Natural killer cell (primary cell): ENCODE measurements at regions not wholly inside any gene's neighbourhood (a gene's known extent, or its start where the extent isn't known, plus 50 kb on each side); places are given as distances from the start of the nearest gene placed in this dataset.

Experiments
- ATAC-seq, 3 donors: fragments of 150-1000 bp in 2 of 3; fragments of 200-7000 bp in 1 of 3; cut with Tn5 transposase; 1 replicate in 1 of 3; 2 replicates in 2 of 3; pipeline ENCODE4 v1.10.0; 2021; ENCODE audit warnings: mild to moderate bottlenecking in 2 of 3, moderate library complexity in 2 of 3
- DNase-seq, 2 donors: peaks; one replicate each; pipeline versions ENCODE4 v3.0.0 to v3.0.0-alpha.2; 2013 to 2021; ENCODE audit warnings: mixed read lengths in 1 of 2
- H3K27ac ChIP-seq: one replicate; pipeline ENCODE4 v1.5.1; 2013; ENCODE audit warnings: mild to moderate bottlenecking, low read length
- H3K27me3 ChIP-seq: one replicate; pipeline ENCODE4 v1.6.1; 2013; ENCODE audit warnings: low read length; ENCODE audit not compliant: control insufficient read depth, insufficient read depth
- H3K36me3 ChIP-seq: one replicate; pipeline ENCODE4 v1.6.1; 2013; ENCODE audit warnings: low read length; ENCODE audit not compliant: control insufficient read depth, insufficient read depth
- H3K4me1 ChIP-seq: one replicate; pipeline ENCODE4 v1.6.1; 2013; ENCODE audit warnings: low read length; ENCODE audit not compliant: control insufficient read depth, insufficient read depth
- H3K4me3 ChIP-seq: one replicate; pipeline ENCODE4 v1.5.1; 2013; ENCODE audit warnings: low read length
- H3K9me3 ChIP-seq: one replicate; pipeline ENCODE4 v1.6.1; 2013; ENCODE audit warnings: low read length; ENCODE audit not compliant: control insufficient read depth, insufficient read depth
- H3K27ac Mint-ChIP-seq, 2 donors: one replicate each; pipeline ENCODE4 v1.8.0; 2022; ENCODE audit warnings: mild to moderate bottlenecking in 2 of 2, mixed read lengths in 2 of 2, moderate library complexity in 1 of 2
- H3K27me3 Mint-ChIP-seq, 2 donors: one replicate each; pipeline ENCODE4 v1.8.0; 2022; ENCODE audit warnings: low read depth in 2 of 2, mixed read lengths in 2 of 2
- H3K36me3 Mint-ChIP-seq: one replicate; pipeline ENCODE4 v1.8.0; 2022; ENCODE audit warnings: mixed read lengths
- H3K4me1 Mint-ChIP-seq, 2 donors: one replicate each; pipeline ENCODE4 v1.8.0; 2022; ENCODE audit warnings: mixed read lengths in 2 of 2
- H3K4me3 Mint-ChIP-seq: one replicate; pipeline ENCODE4 v1.8.0; 2022; ENCODE audit warnings: mild to moderate bottlenecking, moderate library complexity, mixed read lengths
- H3K9me3 Mint-ChIP-seq, 2 donors: one replicate each; pipeline ENCODE4 v1.8.0; 2022; ENCODE audit warnings: mixed read lengths in 2 of 2
- CTCF ChIP-seq: fragments of 200-600 bp; IDR thresholded peaks from one replicate; pipeline ENCODE4 v1.8.0; 2022; ENCODE audit warnings: antibody characterized with exemption
- WGBS: methylation state at CpG from one replicate; pipeline ENCODE4 v1.1.7; 2013; ENCODE audit warnings: missing lambda C conversion rate; ENCODE audit not compliant: insufficient coverage; 5-methylcytosine and 5-hydroxymethylcytosine counted together
- intact Hi-C: fragments of 100-400 bp; cut with micrococcal nuclease; formaldehyde crosslinking; loops from one replicate; pipeline ENCODE4 v1.14.2; 2022

GRCh38 chr17:79413611-79414010 is 197.2 kb downstream of the RBFOX3 start:
- ATAC-seq (no peak), DNase-seq (no peak)
- no peaks in the 10 kb centered on the region for H3K27me3 Mint-ChIP-seq
- whole genome bisulfite sequencing: 72% methylated on average over 11 of the region's 11 CpGs
- H3K27ac Mint-ChIP-seq: no peak overlapping the region
- no peaks in the 10 kb centered on the region for H3K9me3 Mint-ChIP-seq
- H3K36me3 Mint-ChIP-seq: no peaks in the 10 kb centered on the region
- H3K4me3 Mint-ChIP-seq: no peak overlapping the region
- Histone ChIP-seq H3K27ac (no peak overlapping the region), H3K4me3 (no peak overlapping the region), H3K9me3 (no peaks in the 10 kb centered on the region), H3K36me3 (no peaks in the 10 kb centered on the region), H3K27me3 (no peaks in the 10 kb centered on the region), H3K4me1 (no peaks in the 10 kb centered on the region)
- H3K4me1 Mint-ChIP-seq: no peaks in the 10 kb centered on the region
- intact Hi-C loops: no loop called here
- TF ChIP-seq CTCF: no peak

GRCh38 chr17:79412886-79413390 is 197.9 kb downstream of the RBFOX3 start:
- H3K4me3 Mint-ChIP-seq: no peak overlapping the region
- WGBS: 79% methylated on average over 3 of the region's 3 CpGs
- intact Hi-C loops: no loop called here
- H3K9me3 ChIP-seq: no peaks in the 10 kb centered on the region
- no peaks in the 10 kb centered on the region for H3K36me3 ChIP-seq
- H3K4me1 Mint-ChIP-seq: no peaks in the 10 kb centered on the region
- TF ChIP-seq CTCF: no peak
- no peak overlapping the region for H3K27ac Mint-ChIP-seq
- no peak overlapping the region for H3K27ac ChIP-seq
- no peak overlapping the region for H3K4me3 ChIP-seq
- no peaks in the 10 kb centered on the region for H3K9me3 Mint-ChIP-seq
- H3K27me3 Mint-ChIP-seq: peaks cover 3% of the 10 kb centered on the region in 2 donors
- H3K36me3 Mint-ChIP-seq: no peaks in the 10 kb centered on the region
- H3K4me1 ChIP-seq: no peaks in the 10 kb centered on the region
- no peaks in the 10 kb centered on the region for H3K27me3 ChIP-seq
- no peak for DNase-seq
- ATAC-seq: no peak

- no peaks in the 10 kb centered on the region for H3K27me3 ChIP-seq
- no peaks in the 10 kb centered on the region for H3K4me1 ChIP-seq
- Mint-ChIP-seq H3K4me3 (no peak overlapping the region), H3K9me3 (no peaks in the 10 kb centered on the region), H3K4me1 (no peaks in the 10 kb centered on the region), H3K27me3 (peaks cover 8 to 12% of the 10 kb centered on the region in 2 donors), H3K27ac (no peak overlapping the region), H3K36me3 (no peaks in the 10 kb centered on the region)
- H3K36me3 ChIP-seq: no peaks in the 10 kb centered on the region
- intact Hi-C loops: no loop called here
- no peak overlapping the region for H3K27ac ChIP-seq
- ATAC-seq (peak in 1 of 3 donors; percentile 22), DNase-seq (no peak)
- no peak for TF ChIP-seq CTCF
- no peaks in the 10 kb centered on the region for H3K9me3 ChIP-seq
- H3K4me3 ChIP-seq: no peak overlapping the region
- 93% methylated on average over 3 of the region's 3 CpGs for WGBS
Measured at GRCh38 chr17:79412110-79412509, 198.7 kb downstream of the RBFOX3 start.

- Histone ChIP-seq H3K9me3 (no peaks in the 10 kb centered on the region), H3K36me3 (no peaks in the 10 kb centered on the region), H3K4me1 (no peaks in the 10 kb centered on the region), H3K27me3 (no peaks in the 10 kb centered on the region), H3K4me3 (no peak overlapping the region), H3K27ac (no peak overlapping the region)
- ATAC-seq: peak in 1 of 3 donors; percentile 12
- Mint-ChIP-seq H3K4me3 (no peak overlapping the region), H3K36me3 (no peaks in the 10 kb centered on the region), H3K27ac (no peak overlapping the region), H3K27me3 (peaks cover 8 to 19% of the 10 kb centered on the region in 2 donors), H3K4me1 (no peaks in the 10 kb centered on the region), H3K9me3 (no peaks in the 10 kb centered on the region)
- 76% methylated on average over 8 of the region's 8 CpGs for WGBS
- no peak for DNase-seq
- no peak for TF ChIP-seq CTCF
- intact Hi-C loops: no loop called here
Measured at GRCh38 chr17:79411419-79411818, 199.4 kb downstream of the RBFOX3 start.
